Ovary (tissue), 3 donors: ENCODE measurements at regions not wholly inside any gene's neighbourhood (a gene's known extent, or its start where the extent isn't known, plus 50 kb on each side); places are given as distances from the start of the nearest gene placed in this dataset.

Source experiments
- EP300 ChIP-seq: sonication (generic); formaldehyde crosslinking; IDR thresholded peaks from one replicate; pipeline ENCODE4 v1.6.1; 2017; ENCODE audit warnings: antibody characterized with exemption
- POLR2A ChIP-seq: fragments of 450-650 bp; IDR thresholded peaks from one replicate; pipeline ENCODE4 v1.6.1; 2017; ENCODE audit warnings: antibody characterized with exemption, mild to moderate bottlenecking, moderate library complexity
- TF ChIP-seq, protein P1 (sequence below), 3 donors: fragments of 450-650 bp in 2 of 3; fragments of 200-600 bp in 1 of 3; IDR thresholded peaks; one replicate each; pipeline versions ENCODE4 v1.5.1 to v1.8.0; 2016 to 2022; ENCODE audit warnings: antibody characterized with exemption in 3 of 3, mild to moderate bottlenecking in 1 of 3
- donor health status: DM: no; HTN: no; CAD: no.

DNA sequence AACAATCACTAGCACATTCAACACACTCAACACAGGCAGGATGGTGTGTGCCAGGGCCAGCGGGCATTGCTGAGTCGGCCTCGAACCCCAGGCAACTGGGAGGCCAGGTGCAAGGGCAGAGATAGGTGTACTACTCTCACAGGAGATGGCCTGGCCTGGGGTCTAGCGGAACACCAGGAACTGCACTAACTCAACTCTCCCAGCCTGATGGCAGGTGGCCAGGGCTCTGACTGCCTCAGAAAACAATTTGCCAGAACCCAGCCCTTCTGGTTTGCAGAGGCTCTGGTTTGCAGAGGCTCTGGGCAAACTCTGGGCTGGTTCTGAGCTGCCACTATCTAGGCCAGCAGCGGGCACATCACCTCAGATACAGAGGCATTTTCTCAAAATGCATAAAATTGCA is 229.2 kb upstream of the CHRNA7 start:
- TF ChIP-seq, protein P1, sequence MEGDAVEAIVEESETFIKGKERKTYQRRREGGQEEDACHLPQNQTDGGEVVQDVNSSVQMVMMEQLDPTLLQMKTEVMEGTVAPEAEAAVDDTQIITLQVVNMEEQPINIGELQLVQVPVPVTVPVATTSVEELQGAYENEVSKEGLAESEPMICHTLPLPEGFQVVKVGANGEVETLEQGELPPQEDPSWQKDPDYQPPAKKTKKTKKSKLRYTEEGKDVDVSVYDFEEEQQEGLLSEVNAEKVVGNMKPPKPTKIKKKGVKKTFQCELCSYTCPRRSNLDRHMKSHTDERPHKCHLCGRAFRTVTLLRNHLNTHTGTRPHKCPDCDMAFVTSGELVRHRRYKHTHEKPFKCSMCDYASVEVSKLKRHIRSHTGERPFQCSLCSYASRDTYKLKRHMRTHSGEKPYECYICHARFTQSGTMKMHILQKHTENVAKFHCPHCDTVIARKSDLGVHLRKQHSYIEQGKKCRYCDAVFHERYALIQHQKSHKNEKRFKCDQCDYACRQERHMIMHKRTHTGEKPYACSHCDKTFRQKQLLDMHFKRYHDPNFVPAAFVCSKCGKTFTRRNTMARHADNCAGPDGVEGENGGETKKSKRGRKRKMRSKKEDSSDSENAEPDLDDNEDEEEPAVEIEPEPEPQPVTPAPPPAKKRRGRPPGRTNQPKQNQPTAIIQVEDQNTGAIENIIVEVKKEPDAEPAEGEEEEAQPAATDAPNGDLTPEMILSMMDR (IDR thresholded peaks at IDR 0.05): no peak
- TF ChIP-seq EP300 (no peak), POLR2A (no peak)
